Mesendoderm (in vitro differentiated cells): ENCODE measurements at regions not wholly inside any gene's neighbourhood (a gene's known extent, or its start where the extent isn't known, plus 50 kb on each side); places are given as distances from the start of the nearest gene placed in this dataset.
A peak's percentile ranks its signal among the peaks of the same experiment; 100 is the strongest.

ENCODE experiments used
- DNase-seq: peaks from one replicate; pipeline ENCODE4 v3.0.0; 2013
- H2AK5ac ChIP-seq: 2 replicates; pipeline ENCODE4 v1.6.1; 2013; ENCODE audit warnings: low read length, inconsistent platforms
- H2BK120ac ChIP-seq: 2 replicates; pipeline ENCODE4 v1.6.1; 2013; ENCODE audit warnings: low read depth, mild to moderate bottlenecking, low read length, moderate library complexity, mixed read lengths
- H2BK15ac ChIP-seq: replicated peaks from 2 replicates; pipeline ENCODE4 v1.6.1; 2013; ENCODE audit warnings: low read depth, mild to moderate bottlenecking, moderate library complexity
- H2BK5ac ChIP-seq: 2 replicates; pipeline ENCODE4 v1.6.1; 2013; ENCODE audit warnings: low read length, inconsistent platforms
- H3K18ac ChIP-seq: 2 replicates; pipeline ENCODE4 v1.6.1; 2013; ENCODE audit warnings: mild to moderate bottlenecking, low read length, mixed read lengths
- H3K23ac ChIP-seq: one replicate; pipeline ENCODE4 v1.6.1; 2013; ENCODE audit warnings: low read length
- H3K27ac ChIP-seq: 2 replicates; pipeline ENCODE4 v1.5.1; 2013; ENCODE audit warnings: low read depth, mild to moderate bottlenecking, inconsistent platforms, low read length, moderate library complexity
- H3K27me3 ChIP-seq: 2 replicates; pipeline ENCODE4 v1.6.1; 2013; ENCODE audit warnings: low read length, control low read depth, mild to moderate bottlenecking, inconsistent platforms; ENCODE audit not compliant: insufficient read depth, poor library complexity
- H3K36me3 ChIP-seq: 2 replicates; pipeline ENCODE4 v1.6.1; 2013; ENCODE audit warnings: low read length, inconsistent platforms; ENCODE audit not compliant: control insufficient read depth, insufficient read depth
- H3K4ac ChIP-seq: one replicate; pipeline ENCODE4 v1.6.1; 2013; ENCODE audit warnings: low read depth, mild to moderate bottlenecking, low read length, moderate library complexity
- H3K4me1 ChIP-seq: 2 replicates; pipeline ENCODE4 v1.6.1; 2013; ENCODE audit warnings: low read depth, low read length, inconsistent platforms; ENCODE audit not compliant: control insufficient read depth
- H3K4me2 ChIP-seq: 2 replicates; pipeline ENCODE4 v1.6.1; 2013; ENCODE audit warnings: low read length
- H3K4me3 ChIP-seq: 2 replicates; pipeline ENCODE4 v1.5.1; 2013; ENCODE audit warnings: mild to moderate bottlenecking, low read length
- H3K56ac ChIP-seq: one replicate; pipeline ENCODE4 v1.6.1; 2013; ENCODE audit warnings: low read length
- H3K79me1 ChIP-seq: 2 replicates; pipeline ENCODE4 v1.6.1; 2013; ENCODE audit warnings: low read length, inconsistent platforms
- H3K79me2 ChIP-seq: 2 replicates; pipeline ENCODE4 v1.6.1; 2013; ENCODE audit warnings: mild to moderate bottlenecking, low read length; ENCODE audit not compliant: control insufficient read depth, insufficient read depth
- H3K9ac ChIP-seq: 2 replicates; pipeline ENCODE4 v1.6.1; 2013; ENCODE audit warnings: low read length, inconsistent platforms
- H4K5ac ChIP-seq: one replicate; pipeline ENCODE4 v1.6.1; 2013; ENCODE audit warnings: low read length
- H4K8ac ChIP-seq: one replicate; pipeline ENCODE4 v1.6.1; 2013; ENCODE audit warnings: low read depth, mild to moderate bottlenecking, control low read depth, low read length, moderate library complexity
- WGBS: extraction: QIAGEN DNeasy Blood & Tissue Kit; methylation state at CpG from one replicate; pipeline ENCODE4 v1.1.7; 2013; ENCODE audit warnings: low lambda C conversion rate, missing lambda C conversion rate; ENCODE audit not compliant: insufficient coverage; ENCODE audit errors: extremely low coverage; 5-methylcytosine and 5-hydroxymethylcytosine counted together

GRCh38 chr15:61447981-61448380 lies 218.9 kb upstream of the RORA start:
- Histone ChIP-seq H2BK120ac (no peak overlapping the region), H3K18ac (no peak overlapping the region), H3K79me2 (no peaks in the 10 kb centered on the region), H3K56ac (no peak overlapping the region), H3K9ac (no peak overlapping the region), H3K23ac (no peak overlapping the region), H3K27me3 (no peaks in the 10 kb centered on the region), H3K4ac (no peak overlapping the region), H3K27ac (no peak overlapping the region), H2BK5ac (no peak overlapping the region), H3K4me3 (no peak overlapping the region), H2BK15ac (no peak overlapping the region), H2AK5ac (no peak overlapping the region), H4K5ac (no peak overlapping the region), H3K4me1 (no peaks in the 10 kb centered on the region), H3K79me1 (no peaks in the 10 kb centered on the region), H4K8ac (no peak overlapping the region), H3K36me3 (no peaks in the 10 kb centered on the region), H3K4me2 (no peak overlapping the region)
- no peak for DNase-seq
- WGBS: no CpG with 5 or more reads among the region's 4 CpGs

GRCh38 chr15:61444585-61444984 lies 215.5 kb upstream of the RORA start:
- Histone ChIP-seq H3K56ac (no peak overlapping the region), H4K5ac (no peak overlapping the region)

GRCh38 chr15:61442821-61443220 lies 213.7 kb upstream of the RORA start:
- no peak overlapping the region for H3K4ac ChIP-seq
- no peak overlapping the region for H3K27ac ChIP-seq
- H3K27me3 ChIP-seq: no peaks in the 10 kb centered on the region
- H3K36me3 ChIP-seq: no peaks in the 10 kb centered on the region
- DNase-seq: no peak
- no peaks in the 10 kb centered on the region for H3K4me1 ChIP-seq
- no peak overlapping the region for H2BK120ac ChIP-seq
- H3K9ac ChIP-seq: no peak overlapping the region
- H3K56ac ChIP-seq: no peak overlapping the region
- no peak overlapping the region for H3K18ac ChIP-seq
- no peak overlapping the region for H3K4me2 ChIP-seq
- H3K79me2 ChIP-seq: no peaks in the 10 kb centered on the region
- no peak overlapping the region for H2AK5ac ChIP-seq
- no peak overlapping the region for H4K5ac ChIP-seq
- no peak overlapping the region for H3K4me3 ChIP-seq
- no peak overlapping the region for H2BK5ac ChIP-seq
- H2BK15ac ChIP-seq: no peak overlapping the region
- H3K79me1 ChIP-seq: no peaks in the 10 kb centered on the region
- WGBS: no CpG with 5 or more reads among the region's 1 CpG
- H3K23ac ChIP-seq: no peak overlapping the region
- no peak overlapping the region for H4K8ac ChIP-seq

More at GRCh38 chr15:61444585-61444984, 215.5 kb upstream of the RORA start:
- no peaks in the 10 kb centered on the region for H3K4me1 ChIP-seq
- no peaks in the 10 kb centered on the region for H3K79me1 ChIP-seq
- no peak overlapping the region for H3K4me3 ChIP-seq
- no peak overlapping the region for H2BK5ac ChIP-seq
- H3K18ac ChIP-seq: no peak overlapping the region
- no peak overlapping the region for H3K4me2 ChIP-seq
- H3K27ac ChIP-seq: no peak overlapping the region
- WGBS: no CpG with 5 or more reads among the region's 2 CpGs
- no peak overlapping the region for H2AK5ac ChIP-seq
- H2BK120ac ChIP-seq: no peak overlapping the region
- no peak overlapping the region for H3K4ac ChIP-seq
- H3K27me3 ChIP-seq: no peaks in the 10 kb centered on the region
- no peak overlapping the region for H2BK15ac ChIP-seq
- H4K8ac ChIP-seq: no peak overlapping the region
- H3K36me3 ChIP-seq: no peaks in the 10 kb centered on the region
- no peak overlapping the region for H3K9ac ChIP-seq
- no peak overlapping the region for H3K23ac ChIP-seq
- no peak for DNase-seq
- no peaks in the 10 kb centered on the region for H3K79me2 ChIP-seq

GRCh38 chr15:61441891-61442290 lies 212.8 kb upstream of the RORA start:
- Histone ChIP-seq H3K23ac (no peak overlapping the region), H2AK5ac (no peak overlapping the region), H3K4me3 (no peak overlapping the region), H3K27ac (no peak overlapping the region), H3K4me1 (no peaks in the 10 kb centered on the region), H3K4me2 (no peak overlapping the region), H2BK15ac (no peak overlapping the region), H4K5ac (no peak overlapping the region), H3K36me3 (no peaks in the 10 kb centered on the region), H3K4ac (no peak overlapping the region), H3K18ac (no peak overlapping the region), H2BK5ac (no peak overlapping the region), H4K8ac (no peak overlapping the region), H3K56ac (no peak overlapping the region), H3K9ac (no peak overlapping the region), H3K27me3 (no peaks in the 10 kb centered on the region), H2BK120ac (no peak overlapping the region), H3K79me2 (no peaks in the 10 kb centered on the region), H3K79me1 (no peaks in the 10 kb centered on the region)
- no peak for DNase-seq

- Histone ChIP-seq H3K4me1 (no peaks in the 10 kb centered on the region), H3K36me3 (no peaks in the 10 kb centered on the region), H4K5ac (no peak overlapping the region), H2AK5ac (no peak overlapping the region), H2BK5ac (no peak overlapping the region), H3K79me1 (no peaks in the 10 kb centered on the region), H3K27me3 (no peaks in the 10 kb centered on the region), H2BK15ac (no peak overlapping the region), H4K8ac (no peak overlapping the region), H3K4me2 (no peak overlapping the region), H2BK120ac (no peak overlapping the region), H3K23ac (no peak overlapping the region), H3K18ac (no peak overlapping the region), H3K56ac (no peak overlapping the region), H3K27ac (no peak overlapping the region), H3K4me3 (no peak overlapping the region), H3K4ac (no peak overlapping the region), H3K9ac (no peak overlapping the region), H3K79me2 (no peaks in the 10 kb centered on the region)
- DNase-seq: peak; percentile 77
- WGBS: no CpG with 5 or more reads among the region's 1 CpG
Measured at GRCh38 chr15:61426466-61426865, 197.4 kb upstream of the RORA start.

DNA sequence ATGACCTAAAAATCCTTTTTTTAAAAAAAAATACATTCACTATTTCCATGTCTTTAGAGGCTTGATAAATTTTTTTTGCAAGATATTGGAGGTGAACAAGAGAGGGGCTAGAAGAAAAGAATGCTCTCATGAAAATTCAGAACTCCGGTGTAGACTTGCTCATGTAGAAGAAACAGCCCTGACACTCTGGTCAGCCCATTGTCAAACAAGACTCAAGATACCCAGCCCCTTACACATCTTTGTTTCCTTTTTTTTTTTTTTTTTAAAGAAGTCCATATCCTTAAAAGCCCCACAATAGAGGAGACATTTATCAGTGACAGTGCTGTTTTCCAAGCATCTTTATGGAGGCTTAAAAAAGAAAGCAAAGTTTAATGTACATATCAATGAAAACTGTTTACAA lies 196.8 kb upstream of the RORA start:
- WGBS: no CpG with 5 or more reads among the region's 1 CpG
- H2BK120ac ChIP-seq: no peak overlapping the region

More for the DNA sequence above, 196.8 kb upstream of the RORA start:
- no peak overlapping the region for H3K56ac ChIP-seq
- no peak overlapping the region for H2BK15ac ChIP-seq
- no peak overlapping the region for H2AK5ac ChIP-seq
- no peak overlapping the region for H3K4me3 ChIP-seq
- DNase-seq: no peak
- H3K23ac ChIP-seq: no peak overlapping the region
- no peaks in the 10 kb centered on the region for H3K36me3 ChIP-seq
- no peak overlapping the region for H3K9ac ChIP-seq
- H3K79me2 ChIP-seq: no peaks in the 10 kb centered on the region
- no peak overlapping the region for H2BK5ac ChIP-seq
- H3K4ac ChIP-seq: no peak overlapping the region
- H3K4me1 ChIP-seq: no peaks in the 10 kb centered on the region
- H3K4me2 ChIP-seq: no peak overlapping the region
- H3K27ac ChIP-seq: no peak overlapping the region
- H3K27me3 ChIP-seq: no peaks in the 10 kb centered on the region
- no peak overlapping the region for H3K18ac ChIP-seq
- H4K8ac ChIP-seq: no peak overlapping the region
- no peaks in the 10 kb centered on the region for H3K79me1 ChIP-seq
- no peak overlapping the region for H4K5ac ChIP-seq
